GM23338 (cell line): ENCODE measurements at regions not wholly inside any gene's neighbourhood (a gene's known extent, or its start where the extent isn't known, plus 50 kb on each side); places are given as distances from the start of the nearest gene placed in this dataset.

Experiments
- ATAC-seq: fragments of 200-7000 bp; cut with Tn5 transposase; 3 replicates; pipeline ENCODE4 v1.9.1; 2020
- DNase-seq: peaks from one replicate; pipeline ENCODE4 v3.0.0-alpha.2; 2015; ENCODE audit warnings: low spot score
- H2AFZ ChIP-seq: fragments of 200-600 bp; sonication (generic); 2 replicates; pipeline ENCODE4 v1.8.0; 2016; ENCODE audit warnings: antibody characterized with exemption, mild to moderate bottlenecking, moderate library complexity
- H3F3A ChIP-seq: fragments of 200-600 bp; sonication (generic); replicated peaks from 2 replicates; pipeline ENCODE4 v1.8.0; 2017; ENCODE audit warnings: antibody characterized with exemption, mixed run types, low read depth
- H3K27ac ChIP-seq: fragments of 200-600 bp; sonication (generic); 2 replicates; pipeline ENCODE4 v1.6.1; 2016; ENCODE audit warnings: low read depth
- H3K27me3 ChIP-seq: fragments of 200-600 bp; sonication (generic); 2 replicates; pipeline ENCODE4 v1.8.0; 2016; ENCODE audit warnings: mild to moderate bottlenecking, mixed run types, moderate library complexity; ENCODE audit not compliant: insufficient read depth
- H3K36me3 ChIP-seq: fragments of 200-600 bp; sonication (generic); 2 replicates; pipeline ENCODE4 v1.8.0; 2016; ENCODE audit warnings: mild to moderate bottlenecking; ENCODE audit not compliant: insufficient read depth
- H3K4me1 ChIP-seq: fragments of 200-600 bp; sonication (generic); 2 replicates; pipeline ENCODE4 v1.8.0; 2016; ENCODE audit warnings: mild to moderate bottlenecking, moderate library complexity; ENCODE audit not compliant: insufficient read depth
- H3K4me2 ChIP-seq: fragments of 200-600 bp; sonication (generic); 2 replicates; pipeline ENCODE4 v1.7.1; 2017; ENCODE audit warnings: mixed run types
- H3K4me3 ChIP-seq: fragments of 200-600 bp; sonication (generic); 2 replicates; pipeline ENCODE4 v1.6.1; 2016; ENCODE audit warnings: mixed run types
- H3K79me2 ChIP-seq: fragments of 200-600 bp; sonication (generic); replicated peaks from 2 replicates; pipeline ENCODE4 v1.8.0; 2017; ENCODE audit warnings: mild to moderate bottlenecking; ENCODE audit not compliant: insufficient read depth
- H3K9me2 ChIP-seq: fragments of 200-600 bp; sonication (generic); 2 replicates; pipeline ENCODE4 v1.8.0; 2017; ENCODE audit not compliant: insufficient read depth
- H4K20me1 ChIP-seq: fragments of 200-600 bp; sonication (generic); replicated peaks from 2 replicates; pipeline ENCODE4 v1.8.0; 2017; ENCODE audit warnings: mild to moderate bottlenecking; ENCODE audit not compliant: insufficient read depth
- H3K27ac Mint-ChIP-seq: 2 replicates; pipeline ENCODE4 v1.8.0; 2020; ENCODE audit warnings: inconsistent platforms, mild to moderate bottlenecking, moderate library complexity, mixed read lengths
- H3K27me3 Mint-ChIP-seq: 3 replicates; pipeline ENCODE4 v1.8.0; 2022; ENCODE audit warnings: low read depth, mild to moderate bottlenecking, moderate library complexity, mixed read lengths, inconsistent platforms; ENCODE audit not compliant: insufficient read depth, poor library complexity
- H3K36me3 Mint-ChIP-seq: 3 replicates; pipeline ENCODE4 v1.8.0; 2021; ENCODE audit warnings: low read depth, mild to moderate bottlenecking, inconsistent platforms, moderate library complexity, mixed read lengths
- H3K4me1 Mint-ChIP-seq: 3 replicates; pipeline ENCODE4 v1.8.0; 2020; ENCODE audit warnings: mild to moderate bottlenecking, inconsistent platforms, mixed read lengths
- H3K4me3 Mint-ChIP-seq: 3 replicates; pipeline ENCODE4 v1.8.0; 2021; ENCODE audit warnings: moderate library complexity, mild to moderate bottlenecking, inconsistent platforms, mixed read lengths
- H3K9me3 Mint-ChIP-seq: 3 replicates; pipeline ENCODE4 v1.8.0; 2020; ENCODE audit warnings: moderate library complexity, mild to moderate bottlenecking, inconsistent platforms, mixed read lengths
- CREB1 ChIP-seq: fragments of 250-450 bp; sonication (Bioruptor Pico); IDR thresholded peaks from 2 replicates; pipeline ENCODE4 v1.5.0; 2020; ENCODE audit warnings: low read depth, mild to moderate bottlenecking, moderate library complexity
- EZH2 ChIP-seq: fragments of 200-600 bp; sonication (generic); IDR thresholded peaks from one replicate; pipeline ENCODE4 v1.8.0; 2017; ENCODE audit warnings: antibody characterized with exemption, mild to moderate bottlenecking, low read depth; ENCODE audit not compliant: unreplicated experiment
- EZH2phosphoT487 ChIP-seq: fragments of 200-600 bp; sonication (generic); IDR thresholded peaks from one replicate; pipeline ENCODE4 v1.8.1; 2018; ENCODE audit warnings: antibody characterized with exemption; ENCODE audit not compliant: unreplicated experiment
- JUNB ChIP-seq: IDR thresholded peaks from one replicate; pipeline ENCODE4 v1.6.1; 2016; ENCODE audit warnings: antibody characterized with exemption; ENCODE audit not compliant: unreplicated experiment
- NANOG ChIP-seq: IDR thresholded peaks from 2 replicates; pipeline ENCODE4 v1.6.1; 2016; ENCODE audit warnings: antibody characterized with exemption, borderline replicate concordance
- POLR2AphosphoS5 ChIP-seq: IDR thresholded peaks from 2 replicates; pipeline ENCODE4 v1.6.1; 2016; ENCODE audit warnings: antibody characterized with exemption, low read depth
- REST ChIP-seq: IDR thresholded peaks from one replicate; pipeline ENCODE4 v1.6.1; 2018; ENCODE audit warnings: antibody characterized with exemption; ENCODE audit not compliant: unreplicated experiment
- STAT1 ChIP-seq: IDR thresholded peaks from one replicate; pipeline ENCODE4 v1.6.1; 2016; ENCODE audit warnings: antibody characterized with exemption; ENCODE audit not compliant: unreplicated experiment
- ZNF114 ChIP-seq: fragments of 250-450 bp; sonication (Bioruptor Pico); IDR thresholded peaks from 2 replicates; pipeline ENCODE4 v1.5.0; 2020; ENCODE audit warnings: mild to moderate bottlenecking, moderate library complexity
- ZNF331 ChIP-seq: fragments of 250-450 bp; sonication (Bioruptor Pico); IDR thresholded peaks from 2 replicates; pipeline ENCODE4 v1.5.0; 2020; ENCODE audit warnings: low read depth, mild to moderate bottlenecking, moderate library complexity

- Mint-ChIP-seq H3K27ac (no peak overlapping the region), H3K36me3 (peaks cover 3% of the 10 kb centered on the region; the same call in 1 of the 3 replicates), H3K4me1 (peaks cover 28% of the 10 kb centered on the region), H3K27me3 (peaks cover 2% of the 10 kb centered on the region), H3K9me3 (peaks cover 8% of the 10 kb centered on the region), H3K4me3 (no peak overlapping the region)
- H3K9me2 ChIP-seq: no peaks in the 10 kb centered on the region
- H3K4me1 ChIP-seq: peaks cover 28% of the 10 kb centered on the region
- H3K4me2 ChIP-seq: no peak overlapping the region
- H3K27ac ChIP-seq: no peak overlapping the region
- DNase-seq (no peak), ATAC-seq (no peak)
- no peaks in the 10 kb centered on the region for H3K36me3 ChIP-seq
- no peak overlapping the region for H3K4me3 ChIP-seq
- H3K79me2 ChIP-seq: no peaks in the 10 kb centered on the region
- H4K20me1 ChIP-seq: no peaks in the 10 kb centered on the region
- no peak overlapping the region for H2AFZ ChIP-seq
- H3K27me3 ChIP-seq: no peaks in the 10 kb centered on the region
- no peaks in the 10 kb centered on the region for H3F3A ChIP-seq
- TF ChIP-seq POLR2AphosphoS5: no peak
Observed at GRCh38 chr15:29396176-29396811, 126.7 kb upstream of the NSMCE3 start.

- peaks cover 3% of the 10 kb centered on the region; the same call in 1 of the 3 replicates for H3K36me3 Mint-ChIP-seq
- no peak for ATAC-seq
Observed at GRCh38 chr15:29393443-29393842, 123.8 kb upstream of the NSMCE3 start.

More at GRCh38 chr15:29393443-29393842, 123.8 kb upstream of the NSMCE3 start:
- Mint-ChIP-seq H3K4me3 (no peak overlapping the region), H3K4me1 (0 out of 3 replicates have a peak, but pooled peaks cover 4% of the 10 kb centered on the region), H3K9me3 (peaks cover 8% of the 10 kb centered on the region), H3K27me3 (peaks cover 2% of the 10 kb centered on the region), H3K27ac (no peak overlapping the region)
- Histone ChIP-seq H3K9me2 (peaks cover 7% of the 10 kb centered on the region; the same call in 1 of the 2 replicates), H3K4me3 (no peak overlapping the region), H3K27ac (no peak overlapping the region), H3K27me3 (no peaks in the 10 kb centered on the region), H3F3A (no peaks in the 10 kb centered on the region), H3K36me3 (no peaks in the 10 kb centered on the region), H4K20me1 (no peaks in the 10 kb centered on the region), H3K79me2 (no peaks in the 10 kb centered on the region), H3K4me1 (no peaks in the 10 kb centered on the region), H2AFZ (no peak overlapping the region), H3K4me2 (no peak overlapping the region)
- TF ChIP-seq EZH2phosphoT487 (no peak), ZNF331 (CRISPR knock-in tag) (no peak), STAT1 (no peak), ZNF114 (CRISPR knock-in tag) (no peak), REST (no peak), CREB1 (CRISPR knock-in tag) (no peak), NANOG (no peak), EZH2 (no peak), JUNB (no peak)
- DNase-seq: no peak
